ENCODE measurements at regions not wholly inside any gene's neighbourhood (a gene's known extent, or its start where the extent isn't known, plus 50 kb on each side); places are given as distances from the start of the nearest gene placed in this dataset.

- Histone ChIP-seq H3K9me3 (ENCODE audit: severe bottlenecking) (no peaks in the 10 kb centered on the region), H3K27ac (ENCODE audit: poor library complexity, severe bottlenecking) (no peak overlapping the region), H3K27me3 (ENCODE audit: insufficient read depth, poor library complexity, severe bottlenecking) (no peaks in the 10 kb centered on the region), H3K4me1 (ENCODE audit: insufficient read depth, poor library complexity, severe bottlenecking) (no peaks in the 10 kb centered on the region), H3K36me3 (ENCODE audit: low read depth) (no peaks in the 10 kb centered on the region), H3K4me3 (ENCODE audit: severe bottlenecking) (no peak overlapping the region)
- ATAC-seq (ENCODE audit: low read depth) (no peak), DNase-seq (ENCODE audit: low spot score) (no peak)
- no peak for TF ChIP-seq CTCF (IDR thresholded peaks at IDR 0.05; ENCODE audit: poor library complexity, severe bottlenecking)
These were observed 318.7 kb upstream of the RBFOX1 start for GRCh38 chr16:7013990-7014389.

GRCh38 chr16:7004266-7004665 is 328.4 kb upstream of the RBFOX1 start:
- Histone ChIP-seq H3K36me3 (ENCODE audit: low read depth) (no peaks in the 10 kb centered on the region), H3K9me3 (ENCODE audit: severe bottlenecking) (no peaks in the 10 kb centered on the region), H3K27me3 (ENCODE audit: insufficient read depth, poor library complexity, severe bottlenecking) (no peaks in the 10 kb centered on the region), H3K4me1 (ENCODE audit: insufficient read depth, poor library complexity, severe bottlenecking) (no peaks in the 10 kb centered on the region), H3K27ac (ENCODE audit: poor library complexity, severe bottlenecking) (no peak overlapping the region), H3K4me3 (ENCODE audit: severe bottlenecking) (no peak overlapping the region)
- TF ChIP-seq CTCF (IDR thresholded peaks at IDR 0.05; ENCODE audit: poor library complexity, severe bottlenecking) = no peak
- DNase-seq (ENCODE audit: low spot score) (no peak), ATAC-seq (ENCODE audit: low read depth) (no peak)

- ATAC-seq (ENCODE audit: low read depth) (no peak), DNase-seq (ENCODE audit: low spot score) (no peak)
- H3K4me1 ChIP-seq (ENCODE audit: insufficient read depth, poor library complexity, severe bottlenecking) = no peaks in the 10 kb centered on the region
- TF ChIP-seq CTCF (IDR thresholded peaks at IDR 0.05; ENCODE audit: poor library complexity, severe bottlenecking) = no peak
- no peaks in the 10 kb centered on the region for H3K27me3 ChIP-seq (ENCODE audit: insufficient read depth, poor library complexity, severe bottlenecking)
- no peak overlapping the region for H3K27ac ChIP-seq (ENCODE audit: poor library complexity, severe bottlenecking)
- no peaks in the 10 kb centered on the region for H3K36me3 ChIP-seq (ENCODE audit: low read depth)
- no peak overlapping the region for H3K4me3 ChIP-seq (ENCODE audit: severe bottlenecking)
- no peaks in the 10 kb centered on the region for H3K9me3 ChIP-seq (ENCODE audit: severe bottlenecking)
These were observed 339.1 kb upstream of the RBFOX1 start for GRCh38 chr16:6993544-6993943.

GRCh38 chr16:6988846-6989245 is 343.8 kb upstream of the RBFOX1 start:
- no peak overlapping the region for H3K27ac ChIP-seq (ENCODE audit: poor library complexity, severe bottlenecking)
- no peaks in the 10 kb centered on the region for H3K9me3 ChIP-seq (ENCODE audit: severe bottlenecking)
- TF ChIP-seq CTCF (IDR thresholded peaks at IDR 0.05; ENCODE audit: poor library complexity, severe bottlenecking) = no peak
- H3K27me3 ChIP-seq (ENCODE audit: insufficient read depth, poor library complexity, severe bottlenecking) = no peaks in the 10 kb centered on the region
- ATAC-seq (ENCODE audit: low read depth) (no peak), DNase-seq (ENCODE audit: low spot score) (no peak)
- no peak overlapping the region for H3K4me3 ChIP-seq (ENCODE audit: severe bottlenecking)
- H3K36me3 ChIP-seq (ENCODE audit: low read depth) = no peaks in the 10 kb centered on the region
- H3K4me1 ChIP-seq (ENCODE audit: insufficient read depth, poor library complexity, severe bottlenecking) = no peaks in the 10 kb centered on the region

GRCh38 chr16:6977916-6978315 is 354.7 kb upstream of the RBFOX1 start:
- Histone ChIP-seq H3K4me3 (ENCODE audit: severe bottlenecking) (no peak overlapping the region), H3K4me1 (ENCODE audit: insufficient read depth, poor library complexity, severe bottlenecking) (no peaks in the 10 kb centered on the region), H3K27me3 (ENCODE audit: insufficient read depth, poor library complexity, severe bottlenecking) (no peaks in the 10 kb centered on the region), H3K36me3 (ENCODE audit: low read depth) (no peaks in the 10 kb centered on the region), H3K27ac (ENCODE audit: poor library complexity, severe bottlenecking) (no peak overlapping the region), H3K9me3 (ENCODE audit: severe bottlenecking) (no peaks in the 10 kb centered on the region)
- no peak for TF ChIP-seq CTCF (IDR thresholded peaks at IDR 0.05; ENCODE audit: poor library complexity, severe bottlenecking)
- ATAC-seq (ENCODE audit: low read depth) (no peak), DNase-seq (ENCODE audit: low spot score) (no peak)
